Natural killer cell treated with Interleukin-12 subunit alpha and Interleukin-12 subunit beta and Interleukin-15 and Interleukin-18, amount 100 ng/mL, for 72 hours (primary cell): ENCODE measurements at regions not wholly inside any gene's neighbourhood (a gene's known extent, or its start where the extent isn't known, plus 50 kb on each side); places are given as distances from the start of the nearest gene placed in this dataset.
A peak's percentile ranks its signal among the peaks of the same experiment; 100 is the strongest.

Experiments
- ATAC-seq, 2 donors: fragments of 150-1000 bp; cut with Tn5 transposase in 1 of 2; sonication (Bioruptor Pico), chemical (Tn5 transposase) in 1 of 2; 2 replicates each; pipeline ENCODE4 v1.10.0; 2021
- DNase-seq: peaks from one replicate; pipeline ENCODE4 v3.0.0; 2022; ENCODE audit warnings: low spot score
- H3K27ac Mint-ChIP-seq, 2 donors: 1 replicate in 1 of 2; 2 replicates in 1 of 2; pipeline ENCODE4 v1.8.0; 2022; ENCODE audit warnings: mixed read lengths in 2 of 2, mild to moderate bottlenecking in 1 of 2, moderate library complexity in 1 of 2
- H3K27me3 Mint-ChIP-seq, 2 donors: 1 replicate in 1 of 2; 2 replicates in 1 of 2; pipeline ENCODE4 v1.8.0; 2022; ENCODE audit warnings: mixed read lengths in 2 of 2
- H3K36me3 Mint-ChIP-seq: one replicate; pipeline ENCODE4 v1.8.0; 2022; ENCODE audit warnings: mixed read lengths
- H3K4me1 Mint-ChIP-seq, 2 donors: 1 replicate in 1 of 2; 2 replicates in 1 of 2; pipeline ENCODE4 v1.8.0; 2022; ENCODE audit warnings: low read depth in 2 of 2, mixed read lengths in 2 of 2, mild to moderate bottlenecking in 1 of 2
- H3K4me3 Mint-ChIP-seq: one replicate; pipeline ENCODE4 v1.8.0; 2022; ENCODE audit warnings: mixed read lengths
- H3K9me3 Mint-ChIP-seq: 2 replicates; pipeline ENCODE4 v1.8.0; 2022; ENCODE audit warnings: mixed read lengths

DNA sequence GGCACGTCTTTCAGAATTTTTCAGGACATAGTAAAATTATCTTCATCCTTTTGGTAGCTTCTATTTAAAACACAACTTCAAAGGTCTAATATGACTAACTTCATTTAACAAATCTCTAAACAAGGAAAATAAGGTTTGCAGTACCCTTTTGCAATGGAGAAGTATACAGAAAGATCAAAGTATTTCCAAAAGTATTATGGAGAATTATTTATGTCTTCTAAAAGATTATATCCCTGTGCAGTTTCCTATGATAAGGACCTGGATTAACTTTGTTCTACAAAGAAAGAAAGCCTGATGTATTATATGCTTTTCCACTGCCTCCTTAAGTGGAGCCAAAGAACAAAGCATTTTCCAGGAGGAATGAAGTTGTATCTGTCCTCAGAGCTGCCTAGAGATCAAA is 353.0 kb upstream of the RUNX1 start:
- H3K27me3 Mint-ChIP-seq, result peaks cover 14 to 17% of the 10 kb centered on the region in 2 donors
- H3K4me3 Mint-ChIP-seq, result no peak overlapping the region
- no peaks in the 10 kb centered on the region for H3K9me3 Mint-ChIP-seq
- DNase-seq (no peak), ATAC-seq (no peak)
- H3K36me3 Mint-ChIP-seq, result no peaks in the 10 kb centered on the region
- peak overlapping the region; percentile 23 to 57 for H3K27ac Mint-ChIP-seq
- H3K4me1 Mint-ChIP-seq, result peaks cover 19 to 28% of the 10 kb centered on the region in 2 donors

DNA sequence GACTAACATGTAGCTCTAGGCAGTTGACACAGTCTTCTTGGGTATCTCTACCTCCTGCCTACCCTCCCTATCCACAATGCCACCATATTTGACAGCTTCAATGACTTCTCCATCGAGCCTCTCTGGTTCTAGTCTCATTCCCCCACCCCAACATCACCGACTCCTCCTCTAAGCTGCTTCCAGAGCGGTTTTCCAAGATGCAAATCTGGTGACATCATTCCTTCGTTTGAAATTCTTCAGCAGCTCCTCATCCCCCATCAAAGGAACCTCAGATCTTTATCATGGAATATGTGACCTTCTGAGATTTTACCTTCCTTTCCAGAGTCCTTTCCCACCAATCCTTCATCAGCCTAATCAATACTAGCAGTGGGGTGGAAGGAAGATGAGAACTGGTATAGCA is 352.4 kb upstream of the RUNX1 start:
- Mint-ChIP-seq H3K4me3 (no peak overlapping the region), H3K27ac (peak overlapping the region; percentile 23 to 57), H3K9me3 (no peaks in the 10 kb centered on the region), H3K36me3 (no peaks in the 10 kb centered on the region), H3K27me3 (peaks cover 14 to 17% of the 10 kb centered on the region in 2 donors), H3K4me1 (peaks cover 19 to 28% of the 10 kb centered on the region in 2 donors)
- DNase-seq, result no peak
- no peak for ATAC-seq

DNA sequence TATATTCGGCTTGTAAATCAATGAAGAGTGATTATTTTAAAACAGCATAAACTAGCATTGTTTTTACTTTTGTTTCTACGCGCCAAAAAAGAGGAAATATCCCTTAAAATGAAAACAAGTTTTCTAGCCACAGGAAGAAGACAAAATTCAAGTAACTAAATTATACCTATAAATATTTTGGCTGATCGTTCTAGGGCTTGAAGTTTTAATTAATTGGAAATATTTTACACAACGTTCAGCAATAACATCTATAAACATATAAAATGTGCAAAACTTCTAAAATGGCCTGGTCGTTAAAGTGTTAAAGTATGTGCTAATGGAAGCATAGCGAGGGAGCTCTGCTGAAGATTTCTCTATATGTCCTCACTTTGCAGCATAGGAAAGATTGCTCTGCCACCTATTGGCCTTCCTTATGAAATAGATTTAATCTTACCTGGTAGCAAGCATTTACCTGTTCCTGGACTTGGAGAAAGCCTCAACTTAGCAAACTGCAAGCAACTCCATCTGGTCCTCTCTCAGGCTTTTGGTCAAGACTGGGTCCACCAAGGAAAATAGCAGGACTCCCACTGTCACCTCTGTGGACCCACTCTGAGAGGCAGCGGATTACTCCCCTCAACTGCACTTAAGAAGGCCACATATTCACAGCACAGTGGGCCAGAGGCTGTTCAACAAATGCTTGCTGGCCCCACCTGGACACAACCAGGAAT is 351.3 kb upstream of the RUNX1 start:
- Mint-ChIP-seq H3K4me3 (peak overlapping the region; percentile 18), H3K27ac (peak overlapping the region; percentile 57 to 60), H3K27me3 (peaks cover 10 to 11% of the 10 kb centered on the region in 2 donors), H3K4me1 (peaks cover 24 to 33% of the 10 kb centered on the region in 2 donors), H3K9me3 (no peaks in the 10 kb centered on the region), H3K36me3 (no peaks in the 10 kb centered on the region)
- ATAC-seq, result no peak
- no peak for DNase-seq

DNA sequence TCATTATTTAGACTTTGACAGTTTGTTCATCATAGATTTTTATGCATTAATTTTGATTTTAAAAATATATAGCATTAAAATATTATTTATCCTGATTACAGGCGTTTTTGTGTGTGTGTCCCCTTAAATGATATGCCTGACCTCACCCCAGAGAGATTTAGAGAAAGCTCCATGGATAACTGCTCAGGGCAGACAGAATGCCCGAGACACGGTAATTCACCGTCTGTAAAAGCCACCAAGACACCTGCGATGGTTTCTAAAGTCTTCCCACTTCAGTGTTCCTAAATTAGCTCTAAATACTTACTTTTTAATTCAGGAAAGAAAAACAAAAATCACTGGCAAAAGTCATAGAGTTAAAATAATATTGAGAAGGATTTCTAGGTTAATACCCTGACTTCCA is 350.6 kb upstream of the RUNX1 start:
- no peak for DNase-seq
- Mint-ChIP-seq H3K36me3 (no peaks in the 10 kb centered on the region), H3K27me3 (peaks cover 4 to 5% of the 10 kb centered on the region in 2 donors), H3K4me3 (no peak overlapping the region), H3K27ac (peak overlapping the region; percentile 69 to 84), H3K4me1 (peaks cover 29 to 35% of the 10 kb centered on the region in 2 donors), H3K9me3 (no peaks in the 10 kb centered on the region)
- ATAC-seq, result no peak

DNA sequence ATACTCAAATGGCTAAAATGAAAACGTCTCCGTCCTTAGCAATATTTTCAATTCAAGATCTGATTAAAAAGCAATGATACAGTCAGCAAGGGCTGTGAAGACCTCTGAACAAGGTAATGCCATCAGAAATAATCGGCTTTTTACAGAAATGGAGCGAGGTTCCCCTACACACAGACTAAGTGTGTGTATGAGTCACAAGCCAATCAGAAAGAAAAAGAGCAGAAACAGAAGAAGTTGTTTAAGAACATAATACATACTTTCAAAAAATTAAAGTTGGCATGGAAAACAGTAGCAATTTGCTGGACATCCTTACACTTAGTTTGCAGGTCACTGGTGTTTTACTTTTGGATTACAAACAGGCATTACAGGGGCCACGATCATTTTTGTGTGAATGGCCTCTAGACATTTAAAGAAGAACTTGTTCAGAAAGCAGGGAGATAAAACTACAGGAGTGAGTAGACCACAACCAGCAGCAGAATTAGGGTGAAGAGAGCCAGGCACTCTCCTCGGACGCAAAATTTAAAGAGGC is 350.0 kb upstream of the RUNX1 start:
- no peaks in the 10 kb centered on the region for H3K36me3 Mint-ChIP-seq
- H3K27me3 Mint-ChIP-seq, result peaks cover 0 to 3% of the 10 kb centered on the region in 2 donors
- peak overlapping the region; percentile 69 to 84 for H3K27ac Mint-ChIP-seq
- peaks cover 32% of the 10 kb centered on the region in 2 donors for H3K4me1 Mint-ChIP-seq
- ATAC-seq (no peak), DNase-seq (no peak)
- H3K9me3 Mint-ChIP-seq, result no peaks in the 10 kb centered on the region
- peak overlapping the region; percentile 53 for H3K4me3 Mint-ChIP-seq

DNA sequence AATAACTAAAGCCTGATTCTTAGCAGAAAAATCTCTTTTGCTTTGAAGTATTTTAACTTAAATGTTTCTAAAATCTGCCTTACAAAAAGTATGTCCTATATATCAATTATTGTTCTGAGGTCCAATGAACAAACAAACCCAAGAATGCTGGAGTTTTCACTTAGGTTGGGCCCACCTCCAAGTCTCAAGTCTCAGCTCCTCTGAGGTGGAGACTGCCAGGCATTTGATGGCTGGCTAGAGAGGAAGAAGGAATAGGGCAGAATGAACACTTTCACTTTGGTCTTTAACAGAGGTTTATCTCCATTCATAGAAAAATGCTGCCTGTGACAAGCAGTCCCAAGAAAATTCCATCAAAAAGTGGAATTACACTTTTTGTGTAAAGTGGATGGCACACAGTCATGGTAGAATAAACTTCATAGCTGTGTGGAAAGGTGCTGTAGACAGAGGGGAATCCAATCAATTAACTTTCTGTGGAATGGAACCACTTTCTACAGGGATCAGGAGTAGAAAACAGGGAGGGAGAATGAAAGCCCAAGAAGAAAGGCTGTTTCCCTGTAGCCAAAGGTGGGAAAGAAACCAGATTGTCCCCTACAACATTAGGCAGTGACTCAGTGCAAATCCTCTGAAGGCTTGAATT is 349.4 kb upstream of the RUNX1 start:
- Mint-ChIP-seq H3K27ac (peak overlapping the region; percentile 69 to 84), H3K9me3 (no peaks in the 10 kb centered on the region), H3K4me3 (peak overlapping the region; percentile 53), H3K27me3 (peaks cover 0 to 3% of the 10 kb centered on the region in 2 donors), H3K36me3 (no peaks in the 10 kb centered on the region), H3K4me1 (peaks cover 32% of the 10 kb centered on the region in 2 donors)
- ATAC-seq, result no peak
- DNase-seq, result no peak

DNA sequence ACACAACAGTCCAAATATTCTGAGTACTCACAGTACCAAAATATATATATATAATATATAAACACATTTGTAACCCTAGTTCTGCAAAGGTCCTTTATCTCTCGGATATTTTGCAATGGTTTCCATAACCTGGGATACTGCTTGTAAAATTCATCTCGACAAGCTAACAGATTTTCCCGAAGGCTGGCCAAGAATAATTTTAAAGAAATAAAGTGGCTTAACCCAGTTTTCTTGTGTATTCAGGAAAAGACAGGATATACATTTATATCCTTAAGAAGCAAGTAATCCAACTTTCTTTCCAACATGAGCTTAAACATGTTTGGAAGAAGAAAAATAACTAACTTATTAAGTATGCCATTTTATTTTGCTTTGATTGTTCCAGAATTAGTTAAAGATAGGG is 348.7 kb upstream of the RUNX1 start:
- no peak for DNase-seq
- H3K4me3 Mint-ChIP-seq, result no peak overlapping the region
- ATAC-seq, result no peak
- H3K36me3 Mint-ChIP-seq, result no peaks in the 10 kb centered on the region
- peaks cover 0 to 3% of the 10 kb centered on the region in 2 donors for H3K27me3 Mint-ChIP-seq
- H3K27ac Mint-ChIP-seq, result no peak overlapping the region
- peaks cover 32% of the 10 kb centered on the region in 2 donors for H3K4me1 Mint-ChIP-seq
- H3K9me3 Mint-ChIP-seq, result no peaks in the 10 kb centered on the region

DNA sequence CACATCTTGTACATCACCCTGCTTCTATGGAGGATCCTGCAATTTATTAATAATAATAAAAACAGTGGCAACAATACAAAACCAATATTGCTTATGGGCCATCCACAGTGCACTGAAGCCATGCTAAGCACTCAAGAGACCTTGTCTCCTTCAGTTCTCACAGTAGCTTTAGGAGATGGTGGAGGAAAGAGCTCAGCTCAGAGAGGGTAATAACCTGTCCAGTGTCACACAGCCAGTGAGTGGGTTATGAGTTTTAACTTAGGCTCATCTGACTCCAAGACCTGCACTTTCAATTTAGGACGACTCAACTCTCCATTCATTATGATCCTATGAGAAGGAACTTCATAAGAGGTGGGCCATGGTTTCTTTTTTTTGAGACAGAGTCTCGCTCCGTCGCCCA is 347.6 kb upstream of the RUNX1 start:
- no peak overlapping the region for H3K4me3 Mint-ChIP-seq
- H3K27ac Mint-ChIP-seq, result no peak overlapping the region
- H3K4me1 Mint-ChIP-seq, result peaks cover 32 to 41% of the 10 kb centered on the region in 2 donors
- ATAC-seq, result no peak
- H3K36me3 Mint-ChIP-seq, result no peaks in the 10 kb centered on the region
- H3K9me3 Mint-ChIP-seq, result no peaks in the 10 kb centered on the region
- DNase-seq, result no peak
- peaks cover 0 to 3% of the 10 kb centered on the region in 2 donors for H3K27me3 Mint-ChIP-seq

DNA sequence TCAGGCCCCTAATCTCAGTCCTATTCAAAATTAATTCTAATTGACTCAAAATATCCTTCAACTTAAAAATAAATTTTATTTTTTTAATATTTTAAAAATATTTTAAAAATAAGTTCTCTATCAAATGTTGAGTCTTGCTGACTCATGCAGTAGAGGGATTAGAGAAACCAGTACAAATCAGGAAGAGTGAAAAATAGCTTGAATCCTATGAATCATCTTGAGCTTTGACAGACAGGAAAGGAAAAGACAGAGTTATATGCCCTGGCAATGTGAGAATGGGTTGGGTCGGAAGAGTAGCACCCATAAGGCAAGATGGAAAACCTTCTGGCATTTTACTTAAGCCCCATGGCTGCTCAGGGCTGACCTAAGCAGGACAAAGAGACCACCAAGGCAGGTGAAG is 346.6 kb upstream of the RUNX1 start:
- H3K27me3 Mint-ChIP-seq, result peaks cover 0 to 5% of the 10 kb centered on the region in 2 donors
- peaks cover 35 to 41% of the 10 kb centered on the region in 2 donors for H3K4me1 Mint-ChIP-seq
- H3K9me3 Mint-ChIP-seq, result peaks cover 3% of the 10 kb centered on the region
- DNase-seq (no peak), ATAC-seq (no peak)
- H3K36me3 Mint-ChIP-seq, result no peaks in the 10 kb centered on the region
- H3K4me3 Mint-ChIP-seq, result peak overlapping the region; percentile 9
- H3K27ac Mint-ChIP-seq, result peak overlapping the region in 1 of 2 donors; percentile 47

DNA sequence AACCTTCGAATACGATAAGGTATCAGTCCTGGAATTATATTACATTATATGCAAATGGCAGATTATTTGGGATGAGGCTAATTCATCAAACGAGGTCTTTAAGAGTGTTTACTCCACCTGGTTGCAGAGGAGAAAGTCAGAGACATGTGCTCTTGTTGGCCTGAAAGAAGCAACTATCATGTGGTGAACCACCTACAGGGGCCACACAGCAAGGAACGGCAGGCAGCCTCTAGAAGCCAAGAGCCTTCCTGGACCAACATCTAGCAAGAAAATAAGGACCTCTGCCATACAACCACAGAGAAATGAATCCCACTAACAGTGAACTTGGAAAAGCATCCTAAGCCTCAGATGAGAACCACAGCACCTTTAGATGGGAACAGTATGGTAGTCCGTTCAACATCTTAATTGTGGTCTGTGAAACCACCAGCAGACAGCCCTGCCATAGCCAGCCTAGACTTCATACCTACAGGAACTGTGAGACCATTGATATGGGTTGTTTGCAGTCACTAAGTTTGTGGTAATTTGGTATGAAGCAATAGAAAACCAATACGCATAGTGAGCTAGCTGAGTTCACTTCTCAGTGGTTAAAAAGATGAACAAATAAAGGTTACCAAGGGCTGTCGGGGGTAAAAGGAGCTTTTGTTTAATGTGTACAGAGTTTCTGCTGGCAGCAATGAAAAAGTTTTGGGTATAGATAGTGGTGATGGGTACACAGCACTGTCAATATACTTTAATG is 345.7 kb upstream of the RUNX1 start:
- DNase-seq (peak; percentile 65), ATAC-seq (peak; percentile 92)
- peaks cover 0 to 5% of the 10 kb centered on the region in 2 donors for H3K27me3 Mint-ChIP-seq
- H3K4me3 Mint-ChIP-seq, result no peak overlapping the region
- no peaks in the 10 kb centered on the region for H3K36me3 Mint-ChIP-seq
- peaks cover 3% of the 10 kb centered on the region for H3K9me3 Mint-ChIP-seq
- H3K4me1 Mint-ChIP-seq, result peaks cover 28 to 42% of the 10 kb centered on the region in 2 donors
- H3K27ac Mint-ChIP-seq, result peak overlapping the region; percentile 22 to 64

DNA sequence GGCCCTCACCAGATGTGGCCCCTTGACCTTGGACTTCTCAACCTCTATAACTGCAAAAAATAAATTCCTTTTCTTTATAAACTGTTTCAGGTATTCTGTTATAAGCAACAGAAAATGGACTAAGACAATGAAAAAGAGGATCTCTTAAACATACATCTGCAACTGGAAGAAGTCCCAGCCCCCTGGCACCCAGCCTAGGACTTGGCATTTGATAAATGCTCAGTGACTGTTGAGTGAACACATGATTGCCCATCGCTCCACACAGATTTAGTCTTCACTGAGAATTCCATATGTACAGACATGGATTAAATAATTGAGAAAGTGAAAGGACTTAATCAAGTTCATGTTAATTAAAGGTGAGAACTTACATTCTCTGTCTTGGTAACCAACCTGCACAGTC is 344.9 kb upstream of the RUNX1 start:
- ATAC-seq (no peak), DNase-seq (no peak)
- Mint-ChIP-seq H3K27me3 (peaks cover 0 to 2% of the 10 kb centered on the region in 2 donors), H3K27ac (peak overlapping the region; percentile 22 to 64), H3K36me3 (no peaks in the 10 kb centered on the region), H3K4me1 (peaks cover 26 to 38% of the 10 kb centered on the region in 2 donors), H3K4me3 (no peak overlapping the region), H3K9me3 (peaks cover 3% of the 10 kb centered on the region)

DNA sequence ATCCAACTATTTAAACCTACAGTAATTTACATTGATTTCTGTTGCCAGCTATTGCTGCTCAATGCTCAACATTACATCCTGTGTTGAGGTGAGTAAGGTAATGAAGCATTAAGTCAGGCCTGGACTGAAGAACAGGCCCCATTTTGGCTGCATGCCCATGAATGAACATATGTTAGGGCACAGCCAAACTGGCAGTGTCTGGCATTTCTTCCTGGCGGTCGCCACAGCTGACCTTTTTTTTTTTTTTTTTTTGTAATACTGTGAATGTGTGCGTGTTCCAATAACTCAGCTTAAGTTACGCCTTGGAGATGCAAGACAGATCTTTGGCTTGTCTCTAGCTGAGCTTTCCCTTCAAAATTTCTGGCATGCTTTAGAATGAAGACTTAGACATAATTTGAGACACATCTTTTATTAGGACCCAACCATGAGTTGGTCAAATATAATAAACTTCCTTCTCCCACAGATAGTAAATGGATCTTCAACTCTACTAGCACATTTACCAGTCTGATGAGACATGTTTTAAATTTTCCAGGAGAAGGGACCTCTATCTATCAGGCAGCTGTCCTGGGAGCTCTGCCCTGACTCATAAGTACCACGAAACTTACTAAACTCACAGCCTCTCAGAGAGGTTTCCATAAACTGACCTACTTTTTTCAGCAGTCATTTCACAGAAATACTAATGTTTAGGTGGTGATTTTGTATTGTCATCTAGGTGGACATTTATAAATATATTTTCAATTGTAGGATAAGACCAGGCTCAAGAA is 341.1 kb upstream of the RUNX1 start:
- DNase-seq (no peak), ATAC-seq (no peak)
- Mint-ChIP-seq H3K4me3 (no peak overlapping the region), H3K27me3 (peaks cover 0 to 2% of the 10 kb centered on the region in 2 donors), H3K9me3 (peaks cover 3% of the 10 kb centered on the region), H3K4me1 (peaks cover 20 to 25% of the 10 kb centered on the region in 2 donors), H3K27ac (peak overlapping the region; percentile 39 to 56), H3K36me3 (peaks cover 8% of the 10 kb centered on the region)

DNA sequence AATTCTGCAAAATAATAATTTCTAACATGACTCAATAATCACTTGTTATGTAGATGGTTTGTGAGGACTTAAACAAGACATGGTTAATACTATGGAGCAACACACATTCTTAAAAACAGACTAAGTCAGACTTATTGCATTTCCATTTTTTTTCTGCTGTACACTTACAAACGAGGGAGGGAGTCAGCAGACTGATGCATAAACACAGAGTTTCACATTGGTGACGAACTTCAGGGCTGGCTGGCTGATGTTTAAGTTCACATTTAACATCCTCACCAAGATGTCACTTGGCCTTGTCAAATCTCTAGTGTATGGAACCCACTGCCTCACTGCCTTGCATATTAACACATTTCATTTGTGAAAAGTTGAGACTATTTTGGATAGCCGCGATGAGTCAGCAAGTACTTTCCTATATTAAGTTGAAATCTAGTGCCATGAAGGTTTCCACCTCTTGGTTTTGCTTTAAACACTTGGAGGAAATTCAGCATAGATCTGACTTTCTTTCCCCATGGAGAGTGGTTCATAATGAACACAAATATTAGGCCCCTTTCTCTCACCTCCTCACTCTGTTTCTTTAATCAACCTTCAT is 337.5 kb upstream of the RUNX1 start:
- peaks cover 5 to 16% of the 10 kb centered on the region in 2 donors for H3K27me3 Mint-ChIP-seq
- H3K9me3 Mint-ChIP-seq, result peaks cover 3% of the 10 kb centered on the region
- ATAC-seq (no peak), DNase-seq (no peak)
- H3K27ac Mint-ChIP-seq, result no peak overlapping the region
- peaks cover 5 to 14% of the 10 kb centered on the region in 2 donors for H3K4me1 Mint-ChIP-seq
- H3K4me3 Mint-ChIP-seq, result no peak overlapping the region
- peaks cover 12% of the 10 kb centered on the region for H3K36me3 Mint-ChIP-seq
